Neural cell (in vitro differentiated cells): ENCODE measurements at regions not wholly inside any gene's neighbourhood (a gene's known extent, or its start where the extent isn't known, plus 50 kb on each side); places are given as distances from the start of the nearest gene placed in this dataset.

Experiments
- CTCF ChIP-seq: fragments of 450-650 bp; IDR thresholded peaks from 2 replicates; pipeline ENCODE4 v1.5.1; 2014; ENCODE audit warnings: antibody characterized with exemption, mild to moderate bottlenecking, moderate library complexity; ENCODE audit not compliant: poor library complexity, severe bottlenecking
- EP300 ChIP-seq: fragments of 450-650 bp; conservative IDR thresholded peaks from 2 replicates; pipeline ENCODE4 v1.6.1; 2014; ENCODE audit warnings: antibody characterized with exemption, mild to moderate bottlenecking, moderate library complexity; ENCODE audit not compliant: poor library complexity, severe bottlenecking
- EZH2 ChIP-seq: fragments of 200-600, 300-800 bp; shearing (Covaris generic), sonication (generic); IDR thresholded peaks from 2 replicates; pipeline ENCODE4 v1.6.1; 2014; ENCODE audit warnings: antibody characterized with exemption, low read length, borderline replicate concordance, mild to moderate bottlenecking; ENCODE audit not compliant: insufficient read depth, poor library complexity, severe bottlenecking
- MXI1 ChIP-seq: fragments of 450-650 bp; conservative IDR thresholded peaks from 2 replicates; pipeline ENCODE4 v1.6.1; 2014; ENCODE audit warnings: antibody characterized with exemption, mild to moderate bottlenecking; ENCODE audit not compliant: poor library complexity, severe bottlenecking
- POLR2AphosphoS5 ChIP-seq: IDR thresholded peaks from 2 replicates; pipeline ENCODE4 v1.6.1; 2012
- RAD21 ChIP-seq: fragments of 450-650 bp; conservative IDR thresholded peaks from 2 replicates; pipeline ENCODE4 v1.6.1; 2014; ENCODE audit warnings: antibody characterized with exemption, mild to moderate bottlenecking, moderate library complexity
- REST ChIP-seq: IDR thresholded peaks from 2 replicates; pipeline ENCODE4 v1.6.1; 2012; ENCODE audit warnings: borderline replicate concordance
- SMC3 ChIP-seq: fragments of 450-650 bp; conservative IDR thresholded peaks from 2 replicates; pipeline ENCODE4 v1.6.1; 2014; ENCODE audit warnings: antibody characterized with exemption, mild to moderate bottlenecking, moderate library complexity; ENCODE audit not compliant: poor library complexity
- TAF1 ChIP-seq: IDR thresholded peaks from 2 replicates; pipeline ENCODE4 v1.6.1; 2012; ENCODE audit warnings: low read depth

GRCh38 chr6:112439010-112439409 is 91.9 kb downstream of the RFPL4B start:
- TF ChIP-seq POLR2AphosphoS5 (no peak), REST (no peak), CTCF (no peak), EP300 (no peak), EZH2 (no peak), SMC3 (no peak), MXI1 (no peak), RAD21 (no peak), TAF1 (no peak)
